Inferior parietal cortex (tissue), 1 donor: ENCODE measurements at regions not wholly inside any gene's neighbourhood (a gene's known extent, or its start where the extent isn't known, plus 50 kb on each side); places are given as distances from the start of the nearest gene placed in this dataset.

ENCODE experiments used
- DNase-seq: peaks from one replicate; pipeline ENCODE4 v3.0.0-alpha.2; 2016; ENCODE audit errors: extremely low spot score

DNA sequence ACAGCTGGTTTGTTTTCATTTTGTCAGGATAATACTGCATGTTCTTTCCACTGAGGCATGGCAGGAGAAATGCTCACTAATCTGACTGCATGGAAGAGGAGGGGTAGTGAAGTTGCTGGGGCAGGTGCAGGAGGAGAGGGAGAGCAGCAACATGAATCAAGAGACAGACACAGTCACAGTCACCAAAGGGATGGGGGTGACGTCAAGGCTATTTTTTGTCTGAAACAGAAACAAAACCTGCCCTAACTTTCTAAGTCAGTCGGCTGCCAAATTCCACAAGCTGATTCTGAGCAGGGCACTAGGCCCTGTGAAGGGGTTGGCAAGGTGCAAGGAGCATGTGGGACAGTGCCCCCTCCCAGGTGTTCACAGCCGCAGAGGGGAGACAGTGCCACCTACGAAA is 186.6 kb upstream of the NSMCE3 start:
- DNase-seq = no peak

DNA sequence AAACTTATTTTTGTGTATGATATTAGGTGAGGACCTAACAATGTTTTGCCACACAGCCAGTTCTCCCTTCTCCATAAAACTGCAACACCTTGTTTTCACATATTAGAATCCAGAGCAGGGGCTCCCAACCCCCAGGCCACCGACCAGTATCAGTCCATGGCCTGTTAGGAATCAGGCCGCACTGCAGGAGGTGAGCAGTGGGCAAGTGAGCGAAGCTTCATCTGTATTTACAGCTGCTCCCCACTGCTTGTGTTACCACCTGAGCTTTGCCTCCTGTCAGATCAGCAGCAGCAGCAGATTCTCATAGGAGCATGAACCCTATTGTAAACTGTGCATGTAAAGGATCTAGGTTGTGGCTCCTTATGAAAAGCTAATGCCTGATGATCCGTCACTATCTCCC is 185.9 kb upstream of the NSMCE3 start:
- no peak for DNase-seq

- no peak for DNase-seq
Measured at GRCh38 chr15:29455055-29455454, 185.4 kb upstream of the NSMCE3 start.

DNA sequence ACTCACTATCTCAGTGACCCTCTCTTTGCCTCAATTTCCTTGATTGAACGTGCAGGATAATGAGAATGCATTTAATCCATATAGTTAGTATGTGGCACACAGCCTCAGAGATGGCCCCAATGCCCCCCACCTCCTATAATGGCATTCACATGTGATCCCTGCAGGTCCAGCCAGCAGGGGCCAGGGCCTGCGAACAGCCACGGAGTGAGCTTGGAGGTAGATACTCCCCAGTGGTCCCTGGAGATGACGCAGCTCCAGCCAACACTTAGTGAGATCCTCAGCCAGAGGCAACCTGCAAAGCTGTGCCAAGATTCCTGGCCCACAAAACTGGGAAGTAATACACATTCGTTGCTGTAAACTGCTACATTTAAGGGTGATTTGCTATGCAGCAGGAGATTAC is 184.9 kb upstream of the NSMCE3 start:
- DNase-seq = no peak

DNA sequence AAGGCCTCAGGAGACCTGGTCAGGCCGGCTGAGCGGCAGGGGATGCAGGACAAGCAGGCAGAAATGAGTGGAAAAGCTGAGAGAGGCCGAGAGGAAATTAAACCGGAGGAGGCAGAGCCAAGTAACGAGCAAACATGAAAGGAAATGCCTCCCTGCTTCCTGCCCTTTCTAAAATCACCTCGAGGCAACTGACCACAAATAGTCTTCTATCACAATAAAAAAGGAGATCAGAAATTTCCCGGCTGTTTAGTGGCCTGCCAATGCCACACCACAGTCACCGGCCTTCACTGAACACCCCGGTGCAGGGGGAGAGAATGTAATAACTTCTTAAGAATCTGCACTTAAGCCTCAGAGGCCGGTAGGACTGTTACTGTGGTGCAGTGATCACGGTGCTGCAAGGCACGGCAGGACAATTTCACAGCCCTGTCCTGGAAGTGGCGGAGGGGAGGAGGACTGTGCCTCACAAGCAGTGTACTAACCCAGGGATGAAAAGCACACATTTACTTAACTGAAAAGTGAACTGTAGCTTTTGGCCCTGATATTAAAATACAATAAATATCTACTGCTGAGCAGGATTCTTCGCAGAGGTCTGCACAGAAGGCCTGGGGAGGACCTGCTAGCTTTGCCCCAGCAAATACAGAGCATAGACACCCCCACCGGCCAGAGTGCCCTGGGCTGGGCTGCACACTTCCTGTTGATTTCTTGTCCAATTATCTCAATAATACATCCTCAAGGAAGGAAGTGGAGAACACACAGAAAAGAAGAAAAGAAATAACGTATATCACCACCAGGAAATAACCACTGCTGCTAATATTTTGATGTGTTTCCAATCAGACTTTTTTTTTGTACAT is 183.5 kb upstream of the NSMCE3 start:
- DNase-seq = no peak

DNA sequence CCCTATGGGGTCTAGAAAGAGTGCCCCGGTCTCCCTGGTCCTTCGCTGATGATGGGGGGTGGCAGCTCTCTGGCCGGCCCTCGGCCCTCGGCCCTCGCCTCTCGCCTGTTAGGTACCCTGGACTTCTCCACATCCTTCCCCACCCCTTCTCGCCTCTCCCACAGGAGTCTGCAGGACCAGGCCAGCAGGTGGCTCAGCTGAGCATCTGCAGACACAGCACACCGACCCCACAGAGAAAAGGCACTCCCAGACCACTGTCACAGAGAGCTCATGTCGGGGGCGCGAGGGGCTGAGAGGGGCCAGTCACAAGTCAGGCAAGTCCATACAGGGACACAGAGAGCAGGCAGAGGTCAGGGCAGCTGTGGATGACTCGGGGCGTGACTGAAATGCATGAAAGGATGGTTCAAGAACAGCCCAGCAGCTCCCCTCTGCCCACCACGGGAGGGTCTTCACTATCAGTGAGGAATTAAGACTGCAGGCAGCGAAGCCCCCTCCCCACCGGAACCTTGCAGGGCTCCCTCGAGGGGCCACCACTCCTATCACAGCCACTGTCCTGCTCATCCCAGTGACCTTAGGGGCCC is 181.7 kb upstream of the NSMCE3 start:
- no peak for DNase-seq

DNA sequence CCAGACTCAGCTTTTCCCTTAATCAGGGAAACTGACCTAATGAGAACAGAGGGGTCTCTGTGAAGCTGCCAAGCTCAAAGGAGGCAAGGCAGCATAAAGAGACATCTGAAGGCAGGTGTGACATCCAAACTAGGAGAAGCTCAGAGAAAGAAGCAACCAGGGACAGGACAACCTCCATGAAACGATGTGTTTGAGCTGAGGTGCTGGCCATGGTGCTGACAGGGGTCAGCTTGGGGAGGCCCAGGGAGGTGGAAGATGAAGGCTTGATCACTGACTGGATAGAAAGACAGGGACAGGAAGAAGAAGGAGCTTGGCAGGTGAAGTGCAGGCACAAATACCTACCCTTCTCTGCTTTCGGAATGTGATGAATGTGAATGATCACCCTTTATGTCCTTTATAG is 179.5 kb upstream of the NSMCE3 start:
- no peak for DNase-seq

DNA sequence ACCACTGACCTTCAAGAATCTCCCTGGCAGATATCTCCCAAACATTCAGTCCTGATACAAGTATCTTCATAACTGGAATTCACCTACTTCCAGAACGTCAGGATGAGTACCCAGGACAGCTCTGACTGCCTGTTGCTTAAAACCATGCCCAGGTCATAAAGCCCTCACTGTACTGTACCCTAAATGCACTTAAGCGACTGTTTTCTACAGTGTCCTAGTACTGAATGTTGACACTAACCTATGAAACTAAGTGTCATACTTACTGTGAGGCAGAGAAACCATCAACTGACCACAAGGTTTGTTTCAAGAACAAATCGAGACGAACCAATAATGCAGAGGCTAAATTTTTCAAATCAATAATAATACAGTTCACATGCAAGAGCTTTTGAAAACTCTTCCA is 178.7 kb upstream of the NSMCE3 start:
- DNase-seq = no peak

- DNase-seq = no peak
Measured at GRCh38 chr15:29446480-29446879, 176.9 kb upstream of the NSMCE3 start.

GRCh38 chr15:29442532-29442931 is 172.9 kb upstream of the NSMCE3 start:
- DNase-seq = no peak

DNA sequence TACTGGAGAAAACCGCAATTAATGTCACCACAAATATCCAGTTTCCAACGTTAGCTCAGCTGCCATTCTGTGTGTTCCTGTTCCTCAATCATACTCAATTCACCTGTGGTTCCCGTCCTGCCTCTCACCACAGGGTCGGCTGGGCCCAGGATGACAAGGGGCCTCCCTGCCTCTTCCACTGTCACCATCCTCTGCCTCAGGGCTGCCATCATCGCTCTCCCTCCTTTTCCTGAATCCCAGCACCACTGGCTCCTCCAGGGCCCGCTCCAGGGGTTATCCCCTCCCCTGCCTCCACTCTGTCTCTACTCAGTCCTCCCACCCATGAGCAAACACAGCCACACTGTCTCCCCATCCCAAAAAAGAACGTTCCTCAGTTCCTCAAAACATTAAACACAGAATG is 170.9 kb upstream of the NSMCE3 start:
- no peak for DNase-seq

- no peak for DNase-seq
Measured at GRCh38 chr15:29438703-29439055, 169.1 kb upstream of the NSMCE3 start.

- DNase-seq = no peak
Measured at GRCh38 chr15:29437888-29438702, 168.5 kb upstream of the NSMCE3 start.

GRCh38 chr15:29435811-29436210 is 166.2 kb upstream of the NSMCE3 start:
- no peak for DNase-seq

DNA sequence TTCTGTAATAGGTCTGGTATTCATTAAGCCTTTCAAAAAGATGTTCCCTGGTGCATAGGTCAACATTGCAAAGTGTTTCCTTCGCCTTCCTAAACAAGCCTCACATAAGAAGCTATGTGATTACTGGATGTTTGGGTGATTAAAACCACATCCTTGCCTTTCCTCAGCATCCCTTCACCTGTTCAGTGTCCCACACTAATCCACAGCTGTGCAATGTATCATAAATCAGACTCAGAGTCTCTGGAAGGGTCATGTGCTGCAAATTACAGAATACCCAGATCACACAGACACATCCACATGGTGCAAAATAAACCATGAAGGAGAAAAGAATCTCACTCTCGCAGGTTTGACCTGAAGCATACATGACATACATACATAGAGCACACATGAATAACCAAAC is 164.7 kb upstream of the NSMCE3 start:
- DNase-seq = no peak

- DNase-seq = no peak
Measured at GRCh38 chr15:29433507-29434248, 164.1 kb upstream of the NSMCE3 start.

DNA sequence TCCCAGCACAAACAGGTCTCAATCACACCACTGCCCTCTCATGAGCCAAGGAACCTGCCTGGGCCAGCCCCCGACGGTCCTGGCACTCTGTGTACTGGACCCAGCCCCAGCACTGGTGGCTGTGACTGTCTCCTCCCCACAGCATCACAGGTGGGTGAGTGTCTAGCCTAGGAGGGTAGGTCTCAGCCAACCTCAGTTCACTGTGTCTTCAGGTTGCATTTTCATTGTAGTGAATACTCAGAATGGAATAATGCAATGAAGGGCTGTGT is 163.4 kb upstream of the NSMCE3 start:
- no peak for DNase-seq

DNA sequence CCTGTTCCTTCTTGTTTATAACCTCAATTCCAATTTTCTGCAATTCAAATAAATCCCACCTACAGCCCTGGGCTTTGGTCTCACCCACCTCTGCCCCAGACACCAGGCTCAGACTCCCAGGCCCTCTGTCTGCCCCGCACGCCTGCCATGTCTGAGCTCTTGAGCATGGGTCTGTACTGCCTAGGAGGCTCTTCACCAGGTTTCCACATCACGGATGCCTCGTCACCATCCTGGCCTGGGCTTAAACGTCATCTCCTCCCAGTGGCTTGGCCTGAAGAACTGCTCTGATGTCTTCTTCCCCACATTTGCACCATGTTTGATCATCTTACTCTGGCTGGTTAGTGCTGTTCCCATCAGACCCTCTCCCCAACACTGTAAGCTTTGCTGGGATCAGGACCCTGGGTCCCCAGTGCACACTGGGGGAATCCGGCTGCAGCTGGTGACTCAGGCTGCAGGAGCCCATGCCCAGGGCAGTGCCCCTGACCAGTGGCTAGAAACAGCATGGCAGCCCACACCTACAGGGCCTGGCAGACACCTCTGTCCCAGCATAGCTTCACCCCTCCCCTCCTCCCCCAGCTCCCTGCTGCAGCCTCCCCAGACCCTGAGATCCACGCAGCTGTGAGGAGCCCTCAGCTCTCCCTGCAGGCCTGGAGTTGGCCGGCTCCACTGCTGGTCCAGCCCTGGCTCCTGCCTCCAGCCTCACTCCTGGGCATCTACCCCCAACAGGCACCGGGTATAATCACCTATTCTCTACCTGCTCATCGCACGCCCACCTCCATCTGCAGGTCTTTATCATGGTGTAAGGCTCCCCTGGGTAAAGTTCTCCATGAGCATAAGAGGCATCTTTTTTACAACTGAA is 162.8 kb upstream of the NSMCE3 start:
- DNase-seq = no peak

DNA sequence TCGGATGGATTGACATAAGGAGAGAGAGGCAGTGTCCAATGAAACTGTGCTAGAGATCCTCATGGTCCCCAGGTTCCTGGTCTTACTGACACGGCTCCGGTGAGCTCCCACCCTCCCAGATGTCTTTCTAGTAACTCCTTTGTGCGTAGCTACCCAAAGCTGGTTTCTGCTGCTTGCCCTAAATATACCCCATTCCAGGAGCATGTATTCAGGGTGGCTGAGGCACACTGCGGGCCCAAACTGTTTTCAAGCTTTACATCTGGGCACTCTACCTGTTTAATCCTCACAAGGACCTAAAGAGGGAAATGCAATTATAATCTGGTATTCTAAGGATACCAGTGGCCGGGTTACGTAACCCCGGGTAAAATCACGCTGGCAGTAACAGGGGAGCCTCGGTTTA is 161.2 kb upstream of the NSMCE3 start:
- no peak for DNase-seq

DNA sequence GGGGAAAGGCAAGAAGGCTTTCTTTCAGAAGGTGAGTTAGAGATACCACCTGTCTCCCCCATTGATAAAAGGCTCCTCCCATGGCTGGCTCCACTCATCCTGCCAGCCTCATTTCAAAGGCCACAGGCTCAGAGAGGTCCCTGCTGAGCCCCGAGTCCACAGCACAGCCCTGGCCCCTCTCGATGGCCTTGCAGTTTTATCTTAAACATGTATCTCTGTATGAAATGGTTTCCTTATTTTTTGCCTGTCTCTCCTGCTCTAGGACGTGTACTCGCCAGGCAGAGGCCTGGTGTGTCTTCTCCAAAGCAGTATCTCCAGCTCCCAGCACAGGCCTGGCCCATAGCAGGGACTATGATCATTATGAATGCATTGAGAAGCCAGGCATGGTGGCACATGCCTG is 160.5 kb upstream of the NSMCE3 start:
- no peak for DNase-seq

GRCh38 chr15:29429584-29429983 is 160.0 kb upstream of the NSMCE3 start:
- DNase-seq = no peak
